ENCODE measurements at regions not wholly inside any gene's neighbourhood (a gene's known extent, or its start where the extent isn't known, plus 50 kb on each side); places are given as distances from the start of the nearest gene placed in this dataset.

DNA sequence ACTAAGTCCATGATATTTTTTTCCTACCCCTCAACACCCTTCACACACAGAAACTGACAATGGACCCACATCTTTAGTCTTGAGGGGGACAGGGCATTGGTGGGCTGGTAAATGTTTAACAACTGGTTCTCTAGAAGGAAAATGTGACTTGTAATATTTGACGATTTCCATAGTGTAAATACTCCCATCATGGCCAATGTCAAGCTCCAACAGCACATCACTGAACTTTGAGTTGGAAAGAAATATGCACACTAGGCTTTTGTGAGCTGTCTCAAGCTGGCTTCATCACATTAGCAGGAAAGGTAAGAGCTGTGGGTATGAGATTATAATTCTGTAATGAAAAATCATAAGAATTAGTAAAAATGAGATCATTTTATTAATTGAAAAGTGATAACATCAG is 189.9 kb upstream of the PRLR start:
- H3K27me3 ChIP-seq (ENCODE audit: control insufficient read depth in 2 of 2, insufficient read depth in 1 of 2, low read length in 1 of 2), result no peaks in the 10 kb centered on the region
- DNase-seq (ENCODE audit: low read depth in 6 of 9, low spot score in 9 of 9), result no peak
- H3K27ac ChIP-seq (ENCODE audit: low read depth in 1 of 2, low read length in 1 of 2), result no peak overlapping the region
- 93% methylated on average over 1 of the region's 1 CpG for whole genome bisulfite sequencing
- no peaks in the 10 kb centered on the region for H3K9me3 ChIP-seq (ENCODE audit: control insufficient read depth in 2 of 2, insufficient read depth in 1 of 2, low read length in 1 of 2)
- H3K36me3 ChIP-seq (ENCODE audit: control insufficient read depth in 2 of 2, insufficient read depth in 2 of 2, low read length in 1 of 2), result no peaks in the 10 kb centered on the region
- no peak overlapping the region for H3K4me3 ChIP-seq (ENCODE audit: low read length in 2 of 2)
- H3K4me1 ChIP-seq (ENCODE audit: control insufficient read depth in 2 of 2, insufficient read depth in 2 of 2, low read length in 2 of 2), result no peaks in the 10 kb centered on the region

DNA sequence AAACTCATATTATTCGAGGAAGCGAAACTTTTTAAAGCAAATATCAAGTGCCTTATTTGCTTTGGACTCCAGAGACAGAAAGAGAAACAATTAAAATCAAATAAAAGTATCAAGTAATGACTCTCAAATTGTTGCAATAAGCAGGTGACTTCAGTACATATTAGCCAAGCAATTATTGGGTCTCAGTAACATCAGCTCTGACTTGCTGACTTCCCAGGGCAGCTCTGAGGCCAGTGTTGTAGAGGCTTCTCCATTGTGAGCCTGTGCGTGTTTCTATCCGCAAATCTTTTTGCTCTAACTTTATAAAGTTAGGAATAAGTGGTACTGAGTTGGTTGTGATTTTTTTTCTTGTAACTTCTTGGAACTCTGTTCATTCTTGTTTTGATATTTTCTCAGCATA is 186.8 kb upstream of the PRLR start:
- no peaks in the 10 kb centered on the region for H3K4me1 ChIP-seq (ENCODE audit: control insufficient read depth in 2 of 2, insufficient read depth in 2 of 2, low read length in 2 of 2)
- DNase-seq (ENCODE audit: low read depth in 6 of 9, low spot score in 9 of 9), result no peak
- 93% methylated on average over 4 of the region's 4 CpGs for WGBS
- H3K27me3 ChIP-seq (ENCODE audit: control insufficient read depth in 2 of 2, insufficient read depth in 1 of 2, low read length in 1 of 2), result no peaks in the 10 kb centered on the region
- H3K9me3 ChIP-seq (ENCODE audit: control insufficient read depth in 2 of 2, insufficient read depth in 1 of 2, low read length in 1 of 2), result no peaks in the 10 kb centered on the region
- H3K36me3 ChIP-seq (ENCODE audit: control insufficient read depth in 2 of 2, insufficient read depth in 2 of 2, low read length in 1 of 2), result no peaks in the 10 kb centered on the region
- H3K27ac ChIP-seq (ENCODE audit: low read depth in 1 of 2, low read length in 1 of 2), result no peak overlapping the region
- no peak overlapping the region for H3K4me3 ChIP-seq (ENCODE audit: low read length in 2 of 2)

GRCh38 chr5:35416217-35416988 is 186.1 kb upstream of the PRLR start:
- Histone ChIP-seq H3K27ac (ENCODE audit: low read depth in 1 of 2, low read length in 1 of 2) (no peak overlapping the region), H3K4me1 (ENCODE audit: control insufficient read depth in 2 of 2, insufficient read depth in 2 of 2, low read length in 2 of 2) (no peaks in the 10 kb centered on the region), H3K27me3 (ENCODE audit: control insufficient read depth in 2 of 2, insufficient read depth in 1 of 2, low read length in 1 of 2) (no peaks in the 10 kb centered on the region), H3K4me3 (ENCODE audit: low read length in 2 of 2) (no peak overlapping the region), H3K36me3 (ENCODE audit: control insufficient read depth in 2 of 2, insufficient read depth in 2 of 2, low read length in 1 of 2) (no peaks in the 10 kb centered on the region), H3K9me3 (ENCODE audit: control insufficient read depth in 2 of 2, insufficient read depth in 1 of 2, low read length in 1 of 2) (no peaks in the 10 kb centered on the region)
- DNase-seq (ENCODE audit: low read depth in 6 of 9, low spot score in 9 of 9), result no peak
- 92% methylated on average over 6 of the region's 6 CpGs for WGBS

DNA sequence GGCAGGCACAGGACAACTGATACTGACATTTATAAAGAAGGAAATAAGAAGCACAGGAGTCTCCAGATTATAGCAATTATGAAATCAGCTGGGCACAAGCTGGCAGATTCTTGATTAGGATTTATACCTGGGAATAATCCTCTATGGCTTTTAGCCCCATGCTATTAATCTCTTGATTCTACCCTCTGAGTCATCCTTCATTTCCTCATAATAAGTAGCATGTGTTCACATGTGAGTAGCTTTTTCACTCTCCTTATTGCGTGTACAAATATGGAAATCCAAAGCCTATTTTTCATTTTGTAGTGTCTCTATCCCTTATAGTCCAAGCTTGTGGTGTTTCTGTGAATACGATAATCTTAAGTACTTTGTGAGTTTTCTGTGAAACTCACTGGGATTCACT is 185.0 kb upstream of the PRLR start:
- no peak for DNase-seq (ENCODE audit: low read depth in 6 of 9, low spot score in 9 of 9)
- H3K4me3 ChIP-seq (ENCODE audit: low read length in 2 of 2), result no peak overlapping the region
- H3K4me1 ChIP-seq (ENCODE audit: control insufficient read depth in 2 of 2, insufficient read depth in 2 of 2, low read length in 2 of 2), result no peaks in the 10 kb centered on the region
- WGBS, result 97% methylated on average over 2 of the region's 2 CpGs
- no peaks in the 10 kb centered on the region for H3K36me3 ChIP-seq (ENCODE audit: control insufficient read depth in 2 of 2, insufficient read depth in 2 of 2, low read length in 1 of 2)
- no peak overlapping the region for H3K27ac ChIP-seq (ENCODE audit: low read depth in 1 of 2, low read length in 1 of 2)
- no peaks in the 10 kb centered on the region for H3K27me3 ChIP-seq (ENCODE audit: control insufficient read depth in 2 of 2, insufficient read depth in 1 of 2, low read length in 1 of 2)
- no peaks in the 10 kb centered on the region for H3K9me3 ChIP-seq (ENCODE audit: control insufficient read depth in 2 of 2, insufficient read depth in 1 of 2, low read length in 1 of 2)

GRCh38 chr5:35409361-35409760 is 179.1 kb upstream of the PRLR start:
- Histone ChIP-seq H3K4me3 (ENCODE audit: low read length in 2 of 2) (no peak overlapping the region), H3K27me3 (ENCODE audit: control insufficient read depth in 2 of 2, insufficient read depth in 1 of 2, low read length in 1 of 2) (no peaks in the 10 kb centered on the region), H3K9me3 (ENCODE audit: control insufficient read depth in 2 of 2, insufficient read depth in 1 of 2, low read length in 1 of 2) (no peaks in the 10 kb centered on the region), H3K36me3 (ENCODE audit: control insufficient read depth in 2 of 2, insufficient read depth in 2 of 2, low read length in 1 of 2) (no peaks in the 10 kb centered on the region), H3K27ac (ENCODE audit: low read depth in 1 of 2, low read length in 1 of 2) (no peak overlapping the region), H3K4me1 (ENCODE audit: control insufficient read depth in 2 of 2, insufficient read depth in 2 of 2, low read length in 2 of 2) (no peaks in the 10 kb centered on the region)
- 97% methylated on average over 1 of the region's 1 CpG for WGBS
- DNase-seq (ENCODE audit: low read depth in 6 of 9, low spot score in 9 of 9), result no peak

DNA sequence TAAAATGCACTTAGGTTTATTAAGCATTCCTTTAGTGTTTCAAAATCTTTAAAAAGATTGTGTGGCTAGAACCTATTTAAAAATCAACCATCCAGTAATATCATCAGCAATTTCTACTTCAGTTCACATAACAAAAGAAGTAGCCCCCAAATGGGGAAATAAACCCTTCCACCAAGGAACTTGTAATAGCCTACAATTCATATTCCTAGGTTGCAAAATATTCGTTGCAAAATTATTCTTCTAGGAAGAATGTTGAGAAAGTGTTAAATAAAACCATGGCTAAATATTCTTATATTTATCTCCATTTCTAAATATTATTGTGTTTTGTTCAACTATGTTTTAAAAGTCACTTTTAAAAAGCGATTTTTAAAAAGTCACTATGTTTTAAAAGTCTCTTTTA is 177.9 kb upstream of the PRLR start:
- H3K4me1 ChIP-seq (ENCODE audit: control insufficient read depth in 2 of 2, insufficient read depth in 2 of 2, low read length in 2 of 2), result no peaks in the 10 kb centered on the region
- H3K27ac ChIP-seq (ENCODE audit: low read depth in 1 of 2, low read length in 1 of 2), result no peak overlapping the region
- no peaks in the 10 kb centered on the region for H3K36me3 ChIP-seq (ENCODE audit: control insufficient read depth in 2 of 2, insufficient read depth in 2 of 2, low read length in 1 of 2)
- H3K9me3 ChIP-seq (ENCODE audit: control insufficient read depth in 2 of 2, insufficient read depth in 1 of 2, low read length in 1 of 2), result no peaks in the 10 kb centered on the region
- no peaks in the 10 kb centered on the region for H3K27me3 ChIP-seq (ENCODE audit: control insufficient read depth in 2 of 2, insufficient read depth in 1 of 2, low read length in 1 of 2)
- WGBS, result 96% methylated on average over 2 of the region's 2 CpGs
- no peak for DNase-seq (ENCODE audit: low read depth in 6 of 9, low spot score in 9 of 9)
- H3K4me3 ChIP-seq (ENCODE audit: low read length in 2 of 2), result no peak overlapping the region

DNA sequence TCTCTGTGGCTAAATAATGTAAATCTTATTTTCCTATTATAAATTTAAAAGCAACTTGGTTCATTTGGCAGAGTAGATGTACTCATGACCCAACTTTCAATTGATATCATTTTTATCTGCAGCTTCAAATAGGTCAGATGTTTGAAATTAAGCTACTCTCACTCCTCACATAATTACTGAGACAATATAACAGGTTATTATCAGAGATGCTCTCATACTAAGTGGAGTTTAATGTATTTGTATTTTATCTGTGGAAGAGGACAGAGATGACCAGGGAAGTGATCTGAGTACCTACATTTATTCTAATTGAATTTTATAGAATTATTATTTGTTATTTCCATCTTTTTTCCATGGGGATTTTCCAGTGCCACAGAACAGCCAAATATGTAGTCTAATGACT is 177.4 kb upstream of the PRLR start:
- Histone ChIP-seq H3K4me1 (ENCODE audit: control insufficient read depth in 2 of 2, insufficient read depth in 2 of 2, low read length in 2 of 2) (no peaks in the 10 kb centered on the region), H3K4me3 (ENCODE audit: low read length in 2 of 2) (no peak overlapping the region), H3K27ac (ENCODE audit: low read depth in 1 of 2, low read length in 1 of 2) (no peak overlapping the region), H3K9me3 (ENCODE audit: control insufficient read depth in 2 of 2, insufficient read depth in 1 of 2, low read length in 1 of 2) (no peaks in the 10 kb centered on the region), H3K27me3 (ENCODE audit: control insufficient read depth in 2 of 2, insufficient read depth in 1 of 2, low read length in 1 of 2) (no peaks in the 10 kb centered on the region), H3K36me3 (ENCODE audit: control insufficient read depth in 2 of 2, insufficient read depth in 2 of 2, low read length in 1 of 2) (no peaks in the 10 kb centered on the region)
- no peak for DNase-seq (ENCODE audit: low read depth in 6 of 9, low spot score in 9 of 9)

GRCh38 chr5:35405938-35406337 is 175.7 kb upstream of the PRLR start:
- WGBS, result 99% methylated on average over 15 of the region's 15 CpGs
- no peak for DNase-seq (ENCODE audit: low read depth in 6 of 9, low spot score in 9 of 9)
- Histone ChIP-seq H3K4me1 (ENCODE audit: control insufficient read depth in 2 of 2, insufficient read depth in 2 of 2, low read length in 2 of 2) (no peaks in the 10 kb centered on the region), H3K27ac (ENCODE audit: low read depth in 1 of 2, low read length in 1 of 2) (no peak overlapping the region), H3K4me3 (ENCODE audit: low read length in 2 of 2) (no peak overlapping the region), H3K9me3 (ENCODE audit: control insufficient read depth in 2 of 2, insufficient read depth in 1 of 2, low read length in 1 of 2) (no peaks in the 10 kb centered on the region), H3K27me3 (ENCODE audit: control insufficient read depth in 2 of 2, insufficient read depth in 1 of 2, low read length in 1 of 2) (no peaks in the 10 kb centered on the region), H3K36me3 (ENCODE audit: control insufficient read depth in 2 of 2, insufficient read depth in 2 of 2, low read length in 1 of 2) (no peaks in the 10 kb centered on the region)

- 97% methylated on average over 9 of the region's 9 CpGs for WGBS
- Histone ChIP-seq H3K9me3 (ENCODE audit: control insufficient read depth in 2 of 2, insufficient read depth in 1 of 2, low read length in 1 of 2) (no peaks in the 10 kb centered on the region), H3K36me3 (ENCODE audit: control insufficient read depth in 2 of 2, insufficient read depth in 2 of 2, low read length in 1 of 2) (no peaks in the 10 kb centered on the region), H3K27ac (ENCODE audit: low read depth in 1 of 2, low read length in 1 of 2) (no peak overlapping the region), H3K27me3 (ENCODE audit: control insufficient read depth in 2 of 2, insufficient read depth in 1 of 2, low read length in 1 of 2) (no peaks in the 10 kb centered on the region), H3K4me3 (ENCODE audit: low read length in 2 of 2) (no peak overlapping the region), H3K4me1 (ENCODE audit: control insufficient read depth in 2 of 2, insufficient read depth in 2 of 2, low read length in 2 of 2) (no peaks in the 10 kb centered on the region)
- no peak for DNase-seq (ENCODE audit: low read depth in 6 of 9, low spot score in 9 of 9)
Measured at GRCh38 chr5:35404701-35405100, 174.4 kb upstream of the PRLR start.

Data from thymus (tissue), 11 donors.